NCI-H446 treated with DMSO at 0.1 percent for 48 hours (cell line): ENCODE measurements at regions not wholly inside any gene's neighbourhood (a gene's known extent, or its start where the extent isn't known, plus 50 kb on each side); places are given as distances from the start of the nearest gene placed in this dataset.

Experiments used
- DNase-seq: peaks from one replicate; lab custom pipeline; 2025; lab: John Stamatoyannopoulos, UW

GRCh38 chr5:120007598-120007997, 378.2 kb downstream of the FAM170A start:
- DNase-seq, result no peak

- no peak for DNase-seq
Observed at GRCh38 chr5:120012431-120012830, 383.1 kb downstream of the FAM170A start.

GRCh38 chr5:120014535-120014934, 385.2 kb downstream of the FAM170A start:
- DNase-seq, result no peak

GRCh38 chr5:120016717-120017382, 387.5 kb downstream of the FAM170A start:
- peak; percentile 7 for DNase-seq

- no peak for DNase-seq
Observed at GRCh38 chr5:120017513-120017912, 388.2 kb downstream of the FAM170A start.

GRCh38 chr5:120035181-120035580, 405.8 kb downstream of the FAM170A start:
- DNase-seq, result no peak

GRCh38 chr5:120035815-120036577, 406.6 kb downstream of the FAM170A start:
- no peak for DNase-seq

GRCh38 chr5:120037451-120037850, 408.1 kb downstream of the FAM170A start:
- DNase-seq, result no peak

- no peak for DNase-seq
Observed at GRCh38 chr5:120039111-120039510, 409.8 kb downstream of the FAM170A start.

GRCh38 chr5:120043431-120043830, 414.1 kb downstream of the FAM170A start:
- DNase-seq, result no peak

- DNase-seq, result no peak
Observed at GRCh38 chr5:120052916-120053828, 410.9 kb upstream of the PRR16 start.

GRCh38 chr5:120053841-120054240, 410.3 kb upstream of the PRR16 start:
- no peak for DNase-seq

GRCh38 chr5:120055858-120056257, 408.2 kb upstream of the PRR16 start:
- DNase-seq, result no peak

GRCh38 chr5:120062515-120062917, 401.6 kb upstream of the PRR16 start:
- DNase-seq, result no peak

GRCh38 chr5:120072068-120072761, 391.9 kb upstream of the PRR16 start:
- no peak for DNase-seq

- no peak for DNase-seq
Observed at GRCh38 chr5:120073722-120074121, 390.4 kb upstream of the PRR16 start.

- no peak for DNase-seq
Observed at GRCh38 chr5:120080781-120081180, 383.3 kb upstream of the PRR16 start.

- no peak for DNase-seq
Observed at GRCh38 chr5:120082316-120083068, 381.6 kb upstream of the PRR16 start.

- DNase-seq, result no peak
Observed at GRCh38 chr5:120083851-120084542, 380.1 kb upstream of the PRR16 start.

- peak; percentile 3 for DNase-seq
Observed at GRCh38 chr5:120084543-120084870, 379.6 kb upstream of the PRR16 start.

- DNase-seq, result no peak
Observed at GRCh38 chr5:120086081-120086480, 378.0 kb upstream of the PRR16 start.
